ENCODE measurements at regions not wholly inside any gene's neighbourhood (a gene's known extent, or its start where the extent isn't known, plus 50 kb on each side); places are given as distances from the start of the nearest gene placed in this dataset.

DNA sequence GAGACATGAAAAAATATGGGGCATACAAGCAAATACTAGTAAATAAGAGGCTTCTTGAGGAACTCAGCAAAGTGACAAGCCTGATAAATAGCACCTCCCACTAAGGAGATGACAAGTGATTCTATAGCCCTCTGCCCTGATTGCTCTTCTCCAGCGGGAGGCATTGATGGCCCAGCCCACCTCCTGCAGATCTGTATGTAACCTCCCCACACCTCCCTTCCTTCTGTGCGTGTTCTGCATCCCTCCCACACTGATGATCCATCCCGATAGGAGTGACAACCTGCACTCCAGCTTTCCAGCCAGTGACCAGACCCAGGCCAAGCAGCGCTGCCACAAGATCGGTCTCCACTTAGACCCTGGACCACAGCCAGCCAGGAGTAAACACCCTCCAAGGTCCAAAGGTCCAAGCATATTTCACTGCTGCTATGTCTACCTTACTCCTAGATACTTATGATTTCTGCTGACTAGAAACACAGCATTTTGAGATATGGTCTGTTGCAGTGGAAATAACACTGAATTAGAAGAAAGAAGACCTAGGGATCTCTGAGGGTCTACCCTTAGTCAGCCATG lies 176.1 kb downstream of the BRINP2 start:
- no peak for DNase-seq (ENCODE audit: low read depth, low spot score)

DNA sequence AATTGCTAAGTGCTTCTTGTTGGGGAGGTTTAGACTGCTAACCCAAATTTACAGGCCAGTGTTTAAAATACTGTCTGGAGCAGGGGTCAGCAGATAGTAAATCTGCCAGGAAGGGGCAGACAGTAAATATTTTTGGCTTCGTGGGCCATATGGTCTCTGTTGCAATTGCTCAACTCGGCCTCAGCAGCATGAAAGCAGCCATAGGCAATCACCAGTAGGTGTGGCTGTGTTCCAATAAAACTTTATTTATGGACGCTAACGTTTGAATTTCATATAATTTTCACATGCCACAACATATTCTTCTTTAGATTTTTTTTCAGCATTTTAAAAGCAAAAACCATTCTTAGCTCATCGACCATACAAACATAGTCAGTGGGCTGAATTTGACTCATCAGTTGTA lies 172.7 kb downstream of the BRINP2 start:
- no peak for DNase-seq (ENCODE audit: low read depth, low spot score)

DNA sequence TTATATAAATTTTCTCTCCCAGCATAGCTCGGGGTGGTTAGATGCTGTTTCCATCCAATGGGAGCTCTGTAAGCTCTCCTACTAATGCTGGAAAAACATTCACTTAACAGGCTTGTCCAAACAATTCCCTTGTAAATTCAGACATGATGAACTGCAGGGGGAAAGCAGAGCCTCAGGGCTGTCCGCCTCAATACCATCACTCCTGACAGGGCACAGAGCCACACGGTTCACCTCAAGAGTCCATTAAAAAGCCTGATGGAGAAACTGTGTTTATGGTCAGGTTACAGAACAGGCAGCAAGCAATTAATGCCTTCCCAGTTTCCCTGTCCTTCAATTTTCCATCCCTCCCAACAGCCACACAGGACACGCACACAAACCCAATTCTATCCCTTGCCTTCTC lies 171.0 kb downstream of the BRINP2 start:
- no peak for DNase-seq (ENCODE audit: low read depth, low spot score)

DNA sequence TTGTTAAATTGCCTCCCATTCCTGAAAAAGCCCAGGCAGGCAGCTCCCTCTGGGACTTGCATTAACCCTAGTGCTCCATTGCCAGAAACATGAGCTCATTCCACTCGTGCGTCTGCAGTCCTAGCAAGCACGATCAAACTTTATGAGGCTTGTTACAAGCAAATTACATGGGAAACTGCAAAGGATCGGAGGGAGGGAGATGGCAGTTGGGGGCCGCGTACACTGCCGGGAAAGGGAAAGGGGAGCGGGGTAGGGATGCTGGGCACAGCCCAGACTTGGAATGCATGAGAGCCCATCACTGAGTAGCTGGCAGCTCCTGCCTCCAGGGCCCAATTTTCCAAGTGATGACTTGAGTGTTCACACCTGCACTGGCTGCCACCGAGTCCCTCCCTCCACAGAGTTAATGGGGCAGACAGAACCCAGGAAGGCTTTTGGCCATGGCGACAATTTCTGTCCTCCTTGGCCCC lies 169.9 kb downstream of the BRINP2 start:
- DNase-seq (ENCODE audit: low read depth, low spot score), result no peak

DNA sequence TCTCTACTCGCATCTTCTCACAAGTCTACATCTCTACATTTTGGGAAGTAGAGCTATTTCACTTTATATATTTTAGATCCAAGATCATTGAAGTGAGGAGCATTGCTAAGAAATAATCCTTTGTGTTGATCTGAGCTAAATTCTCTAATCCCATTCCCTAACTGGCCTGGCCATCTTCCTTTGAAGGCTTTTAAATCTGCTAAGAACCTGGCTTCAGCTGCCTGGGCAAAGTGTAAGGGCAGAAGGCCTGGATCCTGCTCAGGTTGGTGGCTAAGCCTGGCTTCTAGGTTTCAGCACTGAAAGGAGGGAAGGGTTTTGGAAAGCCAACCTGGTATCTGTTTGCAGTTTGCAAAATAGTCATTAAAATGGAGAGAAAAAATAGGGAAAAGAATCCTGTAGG lies 167.6 kb downstream of the BRINP2 start:
- DNase-seq (ENCODE audit: low read depth, low spot score), result no peak

DNA sequence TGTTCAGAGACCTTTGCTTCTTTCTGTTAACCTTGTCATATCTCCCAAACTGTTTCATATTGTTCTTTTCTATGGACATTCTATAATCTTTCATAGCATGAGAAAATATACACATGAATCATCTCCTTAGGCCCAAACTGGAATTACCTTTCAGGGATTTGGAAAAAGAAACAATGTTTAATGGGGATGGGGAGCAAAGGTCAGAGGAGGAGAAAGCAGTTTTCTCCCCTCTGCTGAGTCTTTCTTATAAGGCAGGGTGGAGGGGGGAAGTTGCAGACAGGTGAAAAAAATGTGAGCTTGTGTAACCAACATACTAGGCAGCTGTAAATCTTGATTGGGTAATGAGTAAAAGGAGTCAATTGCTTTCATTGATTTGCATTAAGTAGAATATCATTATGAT lies 164.1 kb downstream of the BRINP2 start:
- no peak for DNase-seq (ENCODE audit: low read depth, low spot score)

DNA sequence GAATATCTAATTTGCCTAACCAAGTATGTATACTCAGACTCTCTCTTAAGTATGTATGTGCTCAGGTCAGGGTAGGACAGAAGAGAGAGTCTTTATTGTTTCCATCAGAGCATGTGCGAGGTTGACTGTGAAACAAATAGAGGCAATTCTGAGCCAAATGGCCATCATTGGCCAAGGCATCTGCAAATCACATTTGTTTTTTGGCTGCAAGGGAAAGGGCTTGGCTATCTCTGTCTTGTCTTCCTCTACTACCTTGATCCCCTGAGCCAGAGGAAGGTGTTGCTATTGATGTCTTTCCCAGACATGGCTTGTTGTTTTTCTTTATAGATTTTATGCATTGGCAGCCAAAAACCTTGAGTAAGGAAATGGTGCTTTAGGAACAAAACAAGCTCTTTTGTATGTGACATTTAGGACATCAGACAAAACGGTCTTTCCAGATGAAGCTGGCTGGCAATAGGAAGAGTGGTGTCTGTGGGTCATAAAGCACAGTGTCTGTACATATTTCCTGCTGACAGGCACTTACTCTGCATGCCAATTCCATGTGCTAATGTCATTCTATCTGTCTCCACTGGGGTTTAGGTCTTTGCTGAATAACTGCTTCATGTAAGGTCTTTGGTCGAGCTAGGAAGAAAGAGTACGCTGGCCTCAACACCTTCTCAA lies 163.3 kb downstream of the BRINP2 start:
- DNase-seq (ENCODE audit: low read depth, low spot score), result no peak

Data from ELF-1 (cell line).